ENCODE measurements at regions not wholly inside any gene's neighbourhood (a gene's known extent, or its start where the extent isn't known, plus 50 kb on each side); places are given as distances from the start of the nearest gene placed in this dataset.

GRCh38 chr1:94736073-94736472, 84.1 kb upstream of the SLC44A3 start:
- intact Hi-C loops (cut with DNase I; ENCODE audit: low total_unique reads) = no loop called here
- Histone ChIP-seq H3K9me3 (no peaks in the 10 kb centered on the region), H3K27me3 (no peaks in the 10 kb centered on the region), H3K36me3 (ENCODE audit: low read depth, missing control alignments) (no peaks in the 10 kb centered on the region), H3K27ac (peak overlapping the region in 1 of 2 donors; percentile 69), H3K4me1 (peaks cover 22% of the 10 kb centered on the region), H3K4me3 (no peak overlapping the region)
- WGBS, 2 donors = 79 to 81% methylated on average over 2 of the region's 2 CpGs
- DNase-seq = no peak
- no peak for TF ChIP-seq CTCF (IDR thresholded peaks at IDR 0.05)
- no peak for TF ChIP-seq POLR2A (IDR thresholded peaks at IDR 0.05)

GRCh38 chr1:94734963-94735901, 84.9 kb upstream of the SLC44A3 start:
- WGBS, 2 donors = 15 to 16% methylated on average over 20 of the region's 20 CpGs

GRCh38 chr1:94731891-94732290, 88.3 kb upstream of the SLC44A3 start:
- Histone ChIP-seq H3K27me3 (no peaks in the 10 kb centered on the region), H3K4me3 (no peak overlapping the region), H3K27ac (no peak overlapping the region), H3K4me1 (peaks cover 22% of the 10 kb centered on the region), H3K9me3 (no peaks in the 10 kb centered on the region), H3K36me3 (ENCODE audit: low read depth, missing control alignments) (no peaks in the 10 kb centered on the region)
- no peak for DNase-seq
- 55 to 72% methylated on average over 1 of the region's 1 CpG for WGBS, 2 donors
- no peak for TF ChIP-seq CTCF (IDR thresholded peaks at IDR 0.05)
- TF ChIP-seq POLR2A (IDR thresholded peaks at IDR 0.05) = no peak
- intact Hi-C loops (cut with DNase I; ENCODE audit: low total_unique reads) = no loop called here

More at GRCh38 chr1:94734963-94735901, 84.9 kb upstream of the SLC44A3 start:
- Histone ChIP-seq H3K9me3 (no peaks in the 10 kb centered on the region), H3K27ac (peak overlapping the region; percentile 68 to 69), H3K36me3 (ENCODE audit: low read depth, missing control alignments) (no peaks in the 10 kb centered on the region), H3K4me1 (peaks cover 22% of the 10 kb centered on the region), H3K4me3 (peak overlapping the region; percentile 17 to 54), H3K27me3 (no peaks in the 10 kb centered on the region)
- DNase-seq = peak; percentile 84
- TF ChIP-seq CTCF (IDR thresholded peaks at IDR 0.05) (no peak), POLR2A (IDR thresholded peaks at IDR 0.05) (no peak)
- intact Hi-C loops (cut with DNase I; ENCODE audit: low total_unique reads) = no loop called here

GRCh38 chr1:94730450-94730849, 89.7 kb upstream of the SLC44A3 start:
- H3K27me3 ChIP-seq = no peaks in the 10 kb centered on the region
- no peak for DNase-seq
- no peaks in the 10 kb centered on the region for H3K36me3 ChIP-seq (ENCODE audit: low read depth, missing control alignments)
- TF ChIP-seq POLR2A (IDR thresholded peaks at IDR 0.05) = no peak
- H3K4me3 ChIP-seq = no peak overlapping the region
- H3K4me1 ChIP-seq = peaks cover 16% of the 10 kb centered on the region
- H3K27ac ChIP-seq = no peak overlapping the region
- 87 to 94% methylated on average over 3 of the region's 3 CpGs for WGBS, 2 donors
- intact Hi-C loops (cut with DNase I; ENCODE audit: low total_unique reads) = no loop called here
- no peaks in the 10 kb centered on the region for H3K9me3 ChIP-seq

GRCh38 chr1:94729267-94729666, 90.9 kb upstream of the SLC44A3 start:
- no peak for TF ChIP-seq CTCF (IDR thresholded peaks at IDR 0.05)
- no peak for TF ChIP-seq POLR2A (IDR thresholded peaks at IDR 0.05)
- Histone ChIP-seq H3K4me1 (peaks cover 7% of the 10 kb centered on the region), H3K27me3 (no peaks in the 10 kb centered on the region), H3K36me3 (ENCODE audit: low read depth, missing control alignments) (no peaks in the 10 kb centered on the region), H3K27ac (peak overlapping the region; percentile 3 to 53), H3K9me3 (no peaks in the 10 kb centered on the region), H3K4me3 (no peak overlapping the region)
- intact Hi-C loops (cut with DNase I; ENCODE audit: low total_unique reads) = no loop called here
- DNase-seq = no peak
- 28 to 41% methylated on average over 1 of the region's 1 CpG for WGBS, 2 donors

Measured in testis (tissue), 2 donors.